ENCODE measurements at regions not wholly inside any gene's neighbourhood (a gene's known extent, or its start where the extent isn't known, plus 50 kb on each side); places are given as distances from the start of the nearest gene placed in this dataset.

- Mint-ChIP-seq H3K36me3 (peaks cover 7% of the 10 kb centered on the region), H3K4me3 (no peak overlapping the region), H3K4me1 (no peaks in the 10 kb centered on the region), H3K9me3 (peaks cover 15 to 16% of the 10 kb centered on the region in 2 donors), H3K27me3 (ENCODE audit: low read depth in 2 of 2) (no peaks in the 10 kb centered on the region), H3K27ac (no peak overlapping the region)
- Histone ChIP-seq H3K27ac (ENCODE audit: low read length) (no peak overlapping the region), H3K9me3 (ENCODE audit: control insufficient read depth, insufficient read depth, low read length) (no peaks in the 10 kb centered on the region), H3K4me1 (ENCODE audit: control insufficient read depth, insufficient read depth, low read length) (no peaks in the 10 kb centered on the region), H3K4me3 (ENCODE audit: low read length) (no peak overlapping the region), H3K27me3 (ENCODE audit: control insufficient read depth, insufficient read depth, low read length) (no peaks in the 10 kb centered on the region), H3K36me3 (ENCODE audit: control insufficient read depth, insufficient read depth, low read length) (no peaks in the 10 kb centered on the region)
- WGBS (ENCODE audit: insufficient coverage): 67% methylated on average over 1 of the region's 2 CpGs
- TF ChIP-seq CTCF (IDR thresholded peaks at IDR 0.05): no peak
- DNase-seq (no peak), ATAC-seq (no peak)
- intact Hi-C loops (cut with micrococcal nuclease): no loop called here
These were observed 277.9 kb upstream of the CDH9 start for GRCh38 chr5:27316271-27316650.

- peaks cover 4% of the 10 kb centered on the region for H3K36me3 Mint-ChIP-seq
- Histone ChIP-seq H3K27me3 (ENCODE audit: control insufficient read depth, insufficient read depth, low read length) (no peaks in the 10 kb centered on the region), H3K36me3 (ENCODE audit: control insufficient read depth, insufficient read depth, low read length) (no peaks in the 10 kb centered on the region), H3K4me1 (ENCODE audit: control insufficient read depth, insufficient read depth, low read length) (no peaks in the 10 kb centered on the region), H3K4me3 (ENCODE audit: low read length) (no peak overlapping the region), H3K9me3 (ENCODE audit: control insufficient read depth, insufficient read depth, low read length) (no peaks in the 10 kb centered on the region), H3K27ac (ENCODE audit: low read length) (no peak overlapping the region)
- no peaks in the 10 kb centered on the region for H3K4me1 Mint-ChIP-seq
- no peak for TF ChIP-seq CTCF (IDR thresholded peaks at IDR 0.05)
- no peak overlapping the region for H3K27ac Mint-ChIP-seq
- intact Hi-C loops (cut with micrococcal nuclease): no loop called here
- DNase-seq: no peak
- H3K9me3 Mint-ChIP-seq: peaks cover 16 to 19% of the 10 kb centered on the region in 2 donors
- H3K4me3 Mint-ChIP-seq: no peak overlapping the region
- H3K27me3 Mint-ChIP-seq (ENCODE audit: low read depth in 2 of 2): no peaks in the 10 kb centered on the region
- no peak for ATAC-seq
- 71% methylated on average over 4 of the region's 7 CpGs for WGBS (ENCODE audit: insufficient coverage)
These were observed 277.2 kb upstream of the CDH9 start for GRCh38 chr5:27315363-27316270.

- 25% methylated on average over 1 of the region's 4 CpGs for WGBS (ENCODE audit: insufficient coverage)
- Histone ChIP-seq H3K36me3 (ENCODE audit: control insufficient read depth, insufficient read depth, low read length) (no peaks in the 10 kb centered on the region), H3K4me3 (ENCODE audit: low read length) (no peak overlapping the region), H3K27ac (ENCODE audit: low read length) (no peak overlapping the region), H3K9me3 (ENCODE audit: control insufficient read depth, insufficient read depth, low read length) (no peaks in the 10 kb centered on the region), H3K4me1 (ENCODE audit: control insufficient read depth, insufficient read depth, low read length) (no peaks in the 10 kb centered on the region), H3K27me3 (ENCODE audit: control insufficient read depth, insufficient read depth, low read length) (no peaks in the 10 kb centered on the region)
- intact Hi-C loops (cut with micrococcal nuclease): no loop called here
- Mint-ChIP-seq H3K4me3 (no peak overlapping the region), H3K27me3 (ENCODE audit: low read depth in 2 of 2) (no peaks in the 10 kb centered on the region), H3K4me1 (no peaks in the 10 kb centered on the region), H3K27ac (no peak overlapping the region), H3K9me3 (peaks cover 11 to 21% of the 10 kb centered on the region in 2 donors), H3K36me3 (no peaks in the 10 kb centered on the region)
- DNase-seq (no peak), ATAC-seq (no peak)
- TF ChIP-seq CTCF (IDR thresholded peaks at IDR 0.05): no peak
These were observed 275.2 kb upstream of the CDH9 start for GRCh38 chr5:27313549-27313948.
